Activated CD4-positive, alpha-beta T cell treated with anti-CD3 and anti-CD28 coated beads for 24 hours (primary cell): ENCODE measurements at regions not wholly inside any gene's neighbourhood (a gene's known extent, or its start where the extent isn't known, plus 50 kb on each side); places are given as distances from the start of the nearest gene placed in this dataset.

Source experiments
- DNase-seq, 2 donors: peaks; one replicate each; pipeline ENCODE4 v3.0.0-alpha.2; 2020; ENCODE audit warnings: low read depth in 2 of 2

- DNase-seq = no peak
These were observed 50.5 kb upstream of the LRRC1 start for GRCh38 chr6:53744321-53744720.

GRCh38 chr6:53741034-53741823 lies 53.6 kb upstream of the LRRC1 start:
- peak in 1 of 2 donors; percentile 11 for DNase-seq

- DNase-seq = no peak
These were observed 57.1 kb upstream of the LRRC1 start for GRCh38 chr6:53737746-53738145.

GRCh38 chr6:53735896-53736295 lies 58.9 kb upstream of the LRRC1 start:
- DNase-seq = no peak

- DNase-seq = peak in 1 of 2 donors; percentile 7
These were observed 60.1 kb upstream of the LRRC1 start for GRCh38 chr6:53734473-53735299.

- no peak for DNase-seq
These were observed 62.8 kb upstream of the LRRC1 start for GRCh38 chr6:53731866-53732636.

GRCh38 chr6:53730767-53731166 lies 64.0 kb upstream of the LRRC1 start:
- no peak for DNase-seq

GRCh38 chr6:53728570-53729194 lies 63.1 kb upstream of the KLHL31 start:
- DNase-seq = peak; percentile 20 to 35

GRCh38 chr6:53727748-53728147 lies 62.2 kb upstream of the KLHL31 start:
- DNase-seq = no peak

- DNase-seq = peak; percentile 64 to 66
These were observed 60.4 kb upstream of the KLHL31 start for GRCh38 chr6:53725791-53726575.

GRCh38 chr6:53724501-53724900 lies 58.9 kb upstream of the KLHL31 start:
- DNase-seq = no peak

GRCh38 chr6:53723331-53723730 lies 57.8 kb upstream of the KLHL31 start:
- no peak for DNase-seq

- no peak for DNase-seq
These were observed 56.2 kb upstream of the KLHL31 start for GRCh38 chr6:53721766-53722165.

GRCh38 chr6:53718597-53719460 lies 53.3 kb upstream of the KLHL31 start:
- peak in 1 of 2 donors; percentile 24 for DNase-seq

- DNase-seq = no peak
These were observed 52.0 kb upstream of the KLHL31 start for GRCh38 chr6:53717566-53717965.

GRCh38 chr6:53715434-53715833 lies 49.9 kb upstream of the KLHL31 start:
- no peak for DNase-seq
